ENCODE measurements at regions not wholly inside any gene's neighbourhood (a gene's known extent, or its start where the extent isn't known, plus 50 kb on each side); places are given as distances from the start of the nearest gene placed in this dataset.
A peak's percentile ranks its signal among the peaks of the same experiment; 100 is the strongest.

DNA sequence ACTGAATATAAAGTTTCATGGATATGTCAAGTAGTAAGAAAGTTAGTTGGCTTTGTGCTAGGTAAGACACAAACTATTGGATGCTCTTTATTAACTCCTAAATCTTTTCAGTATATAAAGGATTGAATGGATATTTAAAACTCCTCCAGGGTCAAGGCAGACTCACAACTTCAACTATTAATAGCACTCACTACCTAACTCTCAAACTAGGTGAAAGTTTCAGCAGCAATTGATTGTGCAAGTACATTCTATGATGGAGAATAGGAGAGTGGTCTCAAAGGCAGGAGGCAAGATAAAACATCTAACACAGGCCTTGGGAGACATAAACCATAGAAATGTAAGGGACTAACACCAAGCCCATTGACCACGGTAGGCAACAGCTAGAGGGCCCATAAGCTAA, 328.9 kb upstream of the CHAC2 start:
- Histone ChIP-seq H3K4me1 (replicated peaks; ENCODE audit: insufficient read depth) (peaks cover 9% of the 10 kb centered on the region; the same call in 1 of the 2 replicates), H4K20me1 (ENCODE audit: insufficient read depth) (no peaks in the 10 kb centered on the region), H3K27me3 (ENCODE audit: insufficient read depth, low read depth) (no peaks in the 10 kb centered on the region), H3F3A (ENCODE audit: insufficient read depth, low read depth) (no peaks in the 10 kb centered on the region), H3K9me2 (ENCODE audit: insufficient read depth) (no peaks in the 10 kb centered on the region; the same call in 1 of the 2 replicates), H3K9me3 (ENCODE audit: insufficient read depth, low read depth) (no peaks in the 10 kb centered on the region; the same call in 1 of the 2 replicates), H3K27ac (no peak overlapping the region), H3K79me2 (ENCODE audit: low read depth) (no peaks in the 10 kb centered on the region), H3K4me3 (no peak overlapping the region), H2AFZ (no peak overlapping the region), H3K36me3 (ENCODE audit: low read depth) (no peaks in the 10 kb centered on the region), H3K4me2 (no peak overlapping the region)
- no TSS peak for BruUV-seq (replicated peaks)
- no peak for TF ChIP-seq EZH2 (IDR thresholded peaks at IDR 0.05; ENCODE audit: low read depth)
- TF ChIP-seq, protein P1, sequence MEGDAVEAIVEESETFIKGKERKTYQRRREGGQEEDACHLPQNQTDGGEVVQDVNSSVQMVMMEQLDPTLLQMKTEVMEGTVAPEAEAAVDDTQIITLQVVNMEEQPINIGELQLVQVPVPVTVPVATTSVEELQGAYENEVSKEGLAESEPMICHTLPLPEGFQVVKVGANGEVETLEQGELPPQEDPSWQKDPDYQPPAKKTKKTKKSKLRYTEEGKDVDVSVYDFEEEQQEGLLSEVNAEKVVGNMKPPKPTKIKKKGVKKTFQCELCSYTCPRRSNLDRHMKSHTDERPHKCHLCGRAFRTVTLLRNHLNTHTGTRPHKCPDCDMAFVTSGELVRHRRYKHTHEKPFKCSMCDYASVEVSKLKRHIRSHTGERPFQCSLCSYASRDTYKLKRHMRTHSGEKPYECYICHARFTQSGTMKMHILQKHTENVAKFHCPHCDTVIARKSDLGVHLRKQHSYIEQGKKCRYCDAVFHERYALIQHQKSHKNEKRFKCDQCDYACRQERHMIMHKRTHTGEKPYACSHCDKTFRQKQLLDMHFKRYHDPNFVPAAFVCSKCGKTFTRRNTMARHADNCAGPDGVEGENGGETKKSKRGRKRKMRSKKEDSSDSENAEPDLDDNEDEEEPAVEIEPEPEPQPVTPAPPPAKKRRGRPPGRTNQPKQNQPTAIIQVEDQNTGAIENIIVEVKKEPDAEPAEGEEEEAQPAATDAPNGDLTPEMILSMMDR (conservative IDR thresholded peaks at IDR 0.05) = no peak
- ChIA-PET POLR2A (ENCODE audit: unreplicated experiment) (no interaction called here), CTCF (no interaction called here)
- intact Hi-C loops (cut with micrococcal nuclease; ENCODE audit: unreplicated experiment) = no loop called here
- DNase-seq = no peak

GRCh38 chr2:53438100-53438499, 329.5 kb upstream of the CHAC2 start:
- Histone ChIP-seq H3K4me2 (no peak overlapping the region), H4K20me1 (ENCODE audit: insufficient read depth) (no peaks in the 10 kb centered on the region), H3K79me2 (ENCODE audit: low read depth) (no peaks in the 10 kb centered on the region), H3K4me1 (replicated peaks; ENCODE audit: insufficient read depth) (peaks cover 9% of the 10 kb centered on the region; the same call in 1 of the 2 replicates), H3K36me3 (ENCODE audit: low read depth) (no peaks in the 10 kb centered on the region), H3K27me3 (ENCODE audit: insufficient read depth, low read depth) (no peaks in the 10 kb centered on the region), H3K9me2 (ENCODE audit: insufficient read depth) (no peaks in the 10 kb centered on the region; the same call in 1 of the 2 replicates), H3K4me3 (no peak overlapping the region), H2AFZ (no peak overlapping the region), H3F3A (ENCODE audit: insufficient read depth, low read depth) (no peaks in the 10 kb centered on the region), H3K27ac (no peak overlapping the region), H3K9me3 (ENCODE audit: insufficient read depth, low read depth) (no peaks in the 10 kb centered on the region; the same call in 1 of the 2 replicates)
- TF ChIP-seq, protein P1 (conservative IDR thresholded peaks at IDR 0.05) = no peak
- TF ChIP-seq EZH2 (IDR thresholded peaks at IDR 0.05; ENCODE audit: low read depth) = no peak
- CTCF ChIA-PET = no interaction called here
- no TSS peak for BruUV-seq (replicated peaks)
- DNase-seq = peak in 1 of 2 experiments; percentile 37
- POLR2A ChIA-PET (ENCODE audit: unreplicated experiment) = no interaction called here
- intact Hi-C loops (cut with micrococcal nuclease; ENCODE audit: unreplicated experiment) = no loop called here

DNA sequence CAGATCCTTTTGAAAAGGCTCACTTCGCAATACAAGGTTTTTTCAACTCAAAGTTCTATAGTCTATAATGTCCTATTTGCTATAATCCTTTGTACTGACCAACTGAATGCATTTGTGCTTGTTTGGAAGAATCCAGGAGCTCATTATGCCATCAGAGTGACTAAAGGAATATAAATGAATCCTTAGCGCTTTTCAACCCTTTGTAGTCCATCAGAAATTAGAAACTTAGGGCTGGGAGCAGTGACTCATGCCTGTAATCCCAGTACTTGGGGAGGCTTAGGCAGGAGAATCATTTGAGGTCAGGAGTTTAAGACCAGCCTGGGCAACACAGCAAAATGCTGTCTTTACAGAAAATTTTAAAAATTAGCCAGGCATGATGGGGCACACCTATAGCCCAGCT, 330.2 kb upstream of the CHAC2 start:
- Histone ChIP-seq H4K20me1 (ENCODE audit: insufficient read depth) (no peaks in the 10 kb centered on the region), H3K27ac (no peak overlapping the region), H3K36me3 (ENCODE audit: low read depth) (no peaks in the 10 kb centered on the region), H3F3A (ENCODE audit: insufficient read depth, low read depth) (no peaks in the 10 kb centered on the region), H2AFZ (no peak overlapping the region), H3K27me3 (ENCODE audit: insufficient read depth, low read depth) (no peaks in the 10 kb centered on the region), H3K9me3 (ENCODE audit: insufficient read depth, low read depth) (no peaks in the 10 kb centered on the region; the same call in 1 of the 2 replicates), H3K4me3 (no peak overlapping the region), H3K79me2 (ENCODE audit: low read depth) (no peaks in the 10 kb centered on the region), H3K9me2 (ENCODE audit: insufficient read depth) (no peaks in the 10 kb centered on the region; the same call in 1 of the 2 replicates), H3K4me2 (no peak overlapping the region), H3K4me1 (replicated peaks; ENCODE audit: insufficient read depth) (peaks cover 9% of the 10 kb centered on the region; the same call in 1 of the 2 replicates)
- POLR2A ChIA-PET (ENCODE audit: unreplicated experiment) = interaction anchor here (0.7 kb wide), 1 partner anchor 147 kb away, joined by 4 read pairs; no protein-coding TSS in a partner anchor
- intact Hi-C loops (cut with micrococcal nuclease; ENCODE audit: unreplicated experiment) = no loop called here
- no peak for TF ChIP-seq EZH2 (IDR thresholded peaks at IDR 0.05; ENCODE audit: low read depth)
- TF ChIP-seq, protein P1 (conservative IDR thresholded peaks at IDR 0.05) = no peak
- no TSS peak for BruUV-seq (replicated peaks)
- CTCF ChIA-PET = no interaction called here
- no peak for DNase-seq

All from PC-9 (cell line).